Keratinocyte (primary cell): ENCODE measurements at regions not wholly inside any gene's neighbourhood (a gene's known extent, or its start where the extent isn't known, plus 50 kb on each side); places are given as distances from the start of the nearest gene placed in this dataset.

Experiments used
- DNase-seq: peaks from one replicate; pipeline ENCODE4 v3.0.0-alpha.2; 2011; ENCODE audit warnings: low read depth, missing footprints, low spot score
- FAIRE-seq: peaks from 2 replicates; lab custom pipeline; 2011; peaks lifted over from hg19 to GRCh38; lab: Jason Lieb, UNC
- H2AFZ ChIP-seq: 2 replicates; pipeline ENCODE4 v1.6.0; 2012; ENCODE audit warnings: low read length, control low read depth, inconsistent platforms; ENCODE audit not compliant: control insufficient read depth
- H3K27ac ChIP-seq: 2 replicates; pipeline ENCODE4 v1.5.1; 2011; ENCODE audit warnings: low read length; ENCODE audit not compliant: control insufficient read depth, insufficient read depth
- H3K27me3 ChIP-seq: 3 replicates; pipeline ENCODE4 v1.6.0; 2011; ENCODE audit warnings: low read length; ENCODE audit not compliant: control insufficient read depth, insufficient read depth; ENCODE audit errors: extremely low read depth
- H3K36me3 ChIP-seq, 2 experiments: 2 replicates in 1 of 2; 3 replicates in 1 of 2; pipeline ENCODE4 v1.5.1; 2011; ENCODE audit warnings: low read length in 2 of 2, mild to moderate bottlenecking in 1 of 2; ENCODE audit not compliant: control insufficient read depth in 2 of 2, insufficient read depth in 2 of 2; ENCODE audit errors: extremely low read depth in 1 of 2
- H3K4me1 ChIP-seq: 3 replicates; pipeline ENCODE4 v1.5.1; 2011; ENCODE audit warnings: low read length; ENCODE audit not compliant: control insufficient read depth, insufficient read depth; ENCODE audit errors: extremely low read depth
- H3K4me2 ChIP-seq: 3 replicates; pipeline ENCODE4 v1.6.0; 2011; ENCODE audit warnings: low read depth, low read length; ENCODE audit not compliant: control insufficient read depth, insufficient read depth; ENCODE audit errors: extremely low read depth
- H3K4me3 ChIP-seq, 3 experiments: fragments of 200-600 bp in 1 of 3; sonication (generic) in 1 of 3; 2 replicates in 2 of 3; 3 replicates in 1 of 3; pipeline ENCODE4 v1.5.1; 2011 to 2016; ENCODE audit warnings: low read length in 3 of 3, mild to moderate bottlenecking in 3 of 3, control low read depth in 2 of 3, inconsistent platforms in 1 of 3, low read depth in 1 of 3, mixed read lengths in 1 of 3, mixed run types in 1 of 3, moderate library complexity in 1 of 3; ENCODE audit not compliant: control insufficient read depth in 2 of 3, insufficient read depth in 2 of 3; ENCODE audit errors: extremely low read depth in 1 of 3
- H3K79me2 ChIP-seq: 2 replicates; pipeline ENCODE4 v1.6.0; 2012; ENCODE audit warnings: low read length; ENCODE audit not compliant: control insufficient read depth, insufficient read depth
- H3K9ac ChIP-seq: 3 replicates; pipeline ENCODE4 v1.6.0; 2011; ENCODE audit warnings: low read length; ENCODE audit not compliant: control insufficient read depth, insufficient read depth; ENCODE audit errors: extremely low read depth
- H3K9me1 ChIP-seq: 3 replicates; pipeline ENCODE4 v1.6.0; 2011; ENCODE audit warnings: low read length; ENCODE audit not compliant: control insufficient read depth, insufficient read depth; ENCODE audit errors: extremely low read depth
- H3K9me3 ChIP-seq: 2 replicates; pipeline ENCODE4 v1.5.1; 2012; ENCODE audit warnings: low read depth, low read length; ENCODE audit not compliant: control insufficient read depth
- H4K20me1 ChIP-seq: 3 replicates; pipeline ENCODE4 v1.6.0; 2011; ENCODE audit warnings: low read length; ENCODE audit not compliant: control insufficient read depth, insufficient read depth; ENCODE audit errors: extremely low read depth
- EZH2 ChIP-seq: IDR thresholded peaks from one replicate; pipeline ENCODE4 v1.6.1; 2012; ENCODE audit warnings: inconsistent platforms, mild to moderate bottlenecking, low read length, moderate library complexity
- dilution Hi-C: fragments of 300-500 bp; cut with MboI; formaldehyde crosslinking; loops from one replicate; pipeline ENCODE4 v1.7.0; 2020; ENCODE audit warnings: low sequenced_read_pairs; ENCODE audit not compliant: extremely low pct_ligation_motif_present
- TF ChIP-seq, protein P1 (sequence below), 3 experiments: IDR thresholded peaks in 1 of 3; conservative IDR thresholded peaks in 1 of 3; optimal IDR thresholded peaks in 1 of 3; 2 replicates in 2 of 3; 3 replicates in 1 of 3; pipeline versions ENCODE3 to v1.5.1; 2011; ENCODE audit warnings: low read length in 3 of 3, mild to moderate bottlenecking in 3 of 3, moderate library complexity in 2 of 3, control low read depth in 1 of 3, inconsistent platforms in 1 of 3; ENCODE audit not compliant: insufficient read depth in 2 of 3; ENCODE audit errors: extremely low read depth in 1 of 3

DNA sequence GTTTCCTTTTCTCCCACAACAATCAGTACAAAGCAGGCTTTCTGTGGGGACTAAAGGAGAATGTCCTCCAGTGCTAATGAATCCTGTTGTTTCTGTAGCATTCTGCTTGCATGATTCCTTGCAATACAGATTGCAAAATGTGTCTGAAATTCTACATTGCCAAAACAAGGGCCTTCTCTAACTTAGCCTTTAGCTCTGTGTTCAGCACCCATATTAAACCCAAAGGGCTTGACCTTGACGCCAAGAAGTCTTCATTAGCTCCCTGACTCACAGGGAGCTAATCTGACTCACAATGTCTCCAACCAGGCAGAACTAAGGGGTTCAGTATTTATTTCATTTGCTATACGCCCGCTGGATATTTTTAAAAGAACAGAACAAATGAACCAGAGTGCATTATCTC is 241.4 kb upstream of the CLNK start:
- DNase-seq = no peak
- no peaks in the 10 kb centered on the region for H3K9me1 ChIP-seq
- H2AFZ ChIP-seq = no peak overlapping the region
- dilution Hi-C loops = no loop called here
- no peaks in the 10 kb centered on the region for H3K27me3 ChIP-seq
- no peaks in the 10 kb centered on the region for H3K36me3 ChIP-seq
- no peaks in the 10 kb centered on the region for H3K4me1 ChIP-seq
- TF ChIP-seq, protein P1, sequence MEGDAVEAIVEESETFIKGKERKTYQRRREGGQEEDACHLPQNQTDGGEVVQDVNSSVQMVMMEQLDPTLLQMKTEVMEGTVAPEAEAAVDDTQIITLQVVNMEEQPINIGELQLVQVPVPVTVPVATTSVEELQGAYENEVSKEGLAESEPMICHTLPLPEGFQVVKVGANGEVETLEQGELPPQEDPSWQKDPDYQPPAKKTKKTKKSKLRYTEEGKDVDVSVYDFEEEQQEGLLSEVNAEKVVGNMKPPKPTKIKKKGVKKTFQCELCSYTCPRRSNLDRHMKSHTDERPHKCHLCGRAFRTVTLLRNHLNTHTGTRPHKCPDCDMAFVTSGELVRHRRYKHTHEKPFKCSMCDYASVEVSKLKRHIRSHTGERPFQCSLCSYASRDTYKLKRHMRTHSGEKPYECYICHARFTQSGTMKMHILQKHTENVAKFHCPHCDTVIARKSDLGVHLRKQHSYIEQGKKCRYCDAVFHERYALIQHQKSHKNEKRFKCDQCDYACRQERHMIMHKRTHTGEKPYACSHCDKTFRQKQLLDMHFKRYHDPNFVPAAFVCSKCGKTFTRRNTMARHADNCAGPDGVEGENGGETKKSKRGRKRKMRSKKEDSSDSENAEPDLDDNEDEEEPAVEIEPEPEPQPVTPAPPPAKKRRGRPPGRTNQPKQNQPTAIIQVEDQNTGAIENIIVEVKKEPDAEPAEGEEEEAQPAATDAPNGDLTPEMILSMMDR (optimal IDR thresholded peaks at IDR 0.05 in 1 of 3, IDR thresholded peaks at IDR 0.05 in 1 of 3, conservative IDR thresholded peaks at IDR 0.05 in 1 of 3; ENCODE audit: extremely low read depth in 1 of 3, insufficient read depth in 2 of 3, low read length in 3 of 3) = no peak
- no peak for TF ChIP-seq EZH2
- H3K27ac ChIP-seq = no peak overlapping the region
- no peak overlapping the region for H3K4me3 ChIP-seq
- no peak overlapping the region for H3K9ac ChIP-seq
- H3K9me3 ChIP-seq = no peaks in the 10 kb centered on the region
- no peak overlapping the region for H3K4me2 ChIP-seq
- no peaks in the 10 kb centered on the region for H3K79me2 ChIP-seq
- no peak for FAIRE-seq
- no peaks in the 10 kb centered on the region for H4K20me1 ChIP-seq

DNA sequence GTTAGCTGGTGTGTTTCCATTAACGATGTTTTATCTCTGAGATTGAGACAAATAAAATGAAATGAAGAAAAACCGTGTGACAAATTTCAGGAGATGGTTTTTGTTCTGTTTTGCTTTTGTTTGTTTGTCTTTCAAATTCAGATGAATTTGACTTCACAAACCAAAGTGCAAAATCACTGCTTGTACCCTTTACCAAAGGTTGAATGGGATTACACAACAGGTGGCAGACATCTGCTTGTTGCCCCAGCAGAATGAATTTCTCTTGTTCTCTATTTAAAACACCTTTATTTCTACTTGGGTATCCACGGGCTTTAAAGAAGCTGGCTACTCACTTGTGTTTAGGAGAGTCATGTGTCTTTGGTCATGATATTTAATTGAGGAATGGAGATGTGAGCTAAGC is 239.7 kb upstream of the CLNK start:
- FAIRE-seq = no peak
- TF ChIP-seq EZH2 = no peak
- TF ChIP-seq, protein P1 (optimal IDR thresholded peaks at IDR 0.05 in 1 of 3, IDR thresholded peaks at IDR 0.05 in 1 of 3, conservative IDR thresholded peaks at IDR 0.05 in 1 of 3; ENCODE audit: extremely low read depth in 1 of 3, insufficient read depth in 2 of 3, low read length in 3 of 3) = no peak
- H3K36me3 ChIP-seq = no peaks in the 10 kb centered on the region
- no peaks in the 10 kb centered on the region for H3K9me3 ChIP-seq
- H3K9me1 ChIP-seq = no peaks in the 10 kb centered on the region
- H3K79me2 ChIP-seq = no peaks in the 10 kb centered on the region
- H3K27me3 ChIP-seq = no peaks in the 10 kb centered on the region
- H3K4me1 ChIP-seq = no peaks in the 10 kb centered on the region
- no peak overlapping the region for H3K27ac ChIP-seq
- H4K20me1 ChIP-seq = no peaks in the 10 kb centered on the region
- H3K4me3 ChIP-seq = no peak overlapping the region
- H2AFZ ChIP-seq = no peak overlapping the region
- no peak overlapping the region for H3K9ac ChIP-seq
- dilution Hi-C loops = no loop called here
- H3K4me2 ChIP-seq = no peak overlapping the region
- DNase-seq = no peak
